ENCODE measurements at regions not wholly inside any gene's neighbourhood (a gene's known extent, or its start where the extent isn't known, plus 50 kb on each side); places are given as distances from the start of the nearest gene placed in this dataset.

DNA sequence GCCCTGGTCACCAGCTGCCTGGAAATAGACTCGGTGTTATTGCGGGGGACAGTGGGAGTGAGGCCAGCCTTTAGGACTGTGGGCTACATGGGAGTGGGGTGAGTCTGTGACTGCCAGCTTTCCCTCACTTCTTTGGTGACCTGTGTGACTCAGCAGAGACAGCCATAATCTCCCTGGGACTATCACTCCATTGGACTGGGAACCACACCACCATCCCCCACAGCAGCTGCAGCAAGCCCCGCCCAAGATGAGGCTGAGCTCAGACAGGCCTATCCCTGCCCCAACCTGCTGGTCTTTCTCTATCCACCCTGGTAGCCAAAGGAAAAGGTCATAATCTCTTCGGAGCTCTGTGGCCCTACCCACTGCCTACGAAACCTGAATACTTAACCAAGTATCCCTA lies 263.2 kb downstream of the FZD1 start:
- ChIA-PET CTCF (no interaction called here), POLR2A (no interaction called here)
- TF ChIP-seq ZBTB10 (tag by site-specific recombination; IDR thresholded peaks at IDR 0.05) (no peak), ZNF76 (tag by site-specific recombination; IDR thresholded peaks at IDR 0.05; ENCODE audit: borderline replicate concordance, low read depth) (no peak), ZBTB8A (tag by site-specific recombination; IDR thresholded peaks at IDR 0.05) (no peak), ZNF785 (tag by site-specific recombination; IDR thresholded peaks at IDR 0.05) (no peak), ZNF248 (tag by site-specific recombination; IDR thresholded peaks at IDR 0.05) (no peak), ZNF621 (tag by site-specific recombination; IDR thresholded peaks at IDR 0.05) (no peak), BCL6B (tag by site-specific recombination; IDR thresholded peaks at IDR 0.05) (no peak), ZNF510 (tag by site-specific recombination; IDR thresholded peaks at IDR 0.05; ENCODE audit: insufficient replicate concordance) (no peak)
- TF ChIP-seq, protein P1, sequence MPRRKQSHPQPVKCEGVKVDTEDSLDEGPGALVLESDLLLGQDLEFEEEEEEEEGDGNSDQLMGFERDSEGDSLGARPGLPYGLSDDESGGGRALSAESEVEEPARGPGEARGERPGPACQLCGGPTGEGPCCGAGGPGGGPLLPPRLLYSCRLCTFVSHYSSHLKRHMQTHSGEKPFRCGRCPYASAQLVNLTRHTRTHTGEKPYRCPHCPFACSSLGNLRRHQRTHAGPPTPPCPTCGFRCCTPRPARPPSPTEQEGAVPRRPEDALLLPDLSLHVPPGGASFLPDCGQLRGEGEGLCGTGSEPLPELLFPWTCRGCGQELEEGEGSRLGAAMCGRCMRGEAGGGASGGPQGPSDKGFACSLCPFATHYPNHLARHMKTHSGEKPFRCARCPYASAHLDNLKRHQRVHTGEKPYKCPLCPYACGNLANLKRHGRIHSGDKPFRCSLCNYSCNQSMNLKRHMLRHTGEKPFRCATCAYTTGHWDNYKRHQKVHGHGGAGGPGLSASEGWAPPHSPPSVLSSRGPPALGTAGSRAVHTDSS (tag by site-specific recombination; IDR thresholded peaks at IDR 0.05), result no peak
- Histone ChIP-seq H3K4me1 (ENCODE audit: control insufficient read depth, insufficient read depth, low read length) (no peaks in the 10 kb centered on the region), H3K36me3 (ENCODE audit: control insufficient read depth in 2 of 2, insufficient read depth in 1 of 2, low read length in 2 of 2) (no peaks in the 10 kb centered on the region), H3K9me3 (ENCODE audit: control insufficient read depth, insufficient read depth, low read depth, low read length) (no peaks in the 10 kb centered on the region), H3K4me3 (ENCODE audit: low read depth, low read length) (no peak overlapping the region), H3K27ac (ENCODE audit: extremely low read depth, low read depth, low read length) (no peak overlapping the region)

DNA sequence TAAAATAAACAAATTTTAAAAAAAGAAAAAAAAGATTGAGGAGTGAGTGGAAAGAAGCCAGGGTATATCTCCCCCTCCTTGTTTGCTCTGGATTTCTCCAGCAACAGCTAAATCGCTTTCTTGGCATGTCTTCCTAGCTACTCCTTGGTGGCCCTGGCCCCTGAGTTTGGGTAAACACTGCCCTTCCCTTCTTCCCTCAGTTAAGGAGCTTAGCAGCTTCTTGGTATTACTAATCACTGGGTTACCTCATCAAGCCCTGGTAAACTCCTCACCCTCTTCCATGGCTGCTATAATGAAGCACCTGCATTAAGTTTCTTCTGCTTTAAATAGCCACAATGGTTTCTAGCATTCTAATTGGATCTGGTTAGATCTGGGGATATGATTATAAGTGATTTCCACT lies 269.8 kb downstream of the FZD1 start:
- no peak for TF ChIP-seq ZNF302 (tag by site-specific recombination; IDR thresholded peaks at IDR 0.05; ENCODE audit: low read depth)
- TF ChIP-seq ZNF670 (tag by site-specific recombination; IDR thresholded peaks at IDR 0.05; ENCODE audit: low read depth), result no peak
- no peak for TF ChIP-seq ZNF76 (tag by site-specific recombination; IDR thresholded peaks at IDR 0.05; ENCODE audit: borderline replicate concordance, low read depth)
- no peak for TF ChIP-seq ZSCAN30 (tag by site-specific recombination; IDR thresholded peaks at IDR 0.05)
- TF ChIP-seq, protein P2, sequence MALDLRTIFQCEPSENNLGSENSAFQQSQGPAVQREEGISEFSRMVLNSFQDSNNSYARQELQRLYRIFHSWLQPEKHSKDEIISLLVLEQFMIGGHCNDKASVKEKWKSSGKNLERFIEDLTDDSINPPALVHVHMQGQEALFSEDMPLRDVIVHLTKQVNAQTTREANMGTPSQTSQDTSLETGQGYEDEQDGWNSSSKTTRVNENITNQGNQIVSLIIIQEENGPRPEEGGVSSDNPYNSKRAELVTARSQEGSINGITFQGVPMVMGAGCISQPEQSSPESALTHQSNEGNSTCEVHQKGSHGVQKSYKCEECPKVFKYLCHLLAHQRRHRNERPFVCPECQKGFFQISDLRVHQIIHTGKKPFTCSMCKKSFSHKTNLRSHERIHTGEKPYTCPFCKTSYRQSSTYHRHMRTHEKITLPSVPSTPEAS (tag by site-specific recombination; IDR thresholded peaks at IDR 0.05), result no peak
- TF ChIP-seq ZNF561 (tag by site-specific recombination; IDR thresholded peaks at IDR 0.05; ENCODE audit: borderline replicate concordance), result no peak
- no peak for TF ChIP-seq ZNF837 (tag by site-specific recombination; IDR thresholded peaks at IDR 0.05)
- no peak for TF ChIP-seq ZNF211 (tag by site-specific recombination; IDR thresholded peaks at IDR 0.05; ENCODE audit: low read depth)
- no peak for TF ChIP-seq ZNF521 (tag by site-specific recombination; IDR thresholded peaks at IDR 0.05)
- no peak for TF ChIP-seq KLF8 (tag by site-specific recombination; IDR thresholded peaks at IDR 0.05)
- no peak for TF ChIP-seq KLF9 (tag by site-specific recombination; IDR thresholded peaks at IDR 0.05; ENCODE audit: low read depth)
- TF ChIP-seq, protein P3, sequence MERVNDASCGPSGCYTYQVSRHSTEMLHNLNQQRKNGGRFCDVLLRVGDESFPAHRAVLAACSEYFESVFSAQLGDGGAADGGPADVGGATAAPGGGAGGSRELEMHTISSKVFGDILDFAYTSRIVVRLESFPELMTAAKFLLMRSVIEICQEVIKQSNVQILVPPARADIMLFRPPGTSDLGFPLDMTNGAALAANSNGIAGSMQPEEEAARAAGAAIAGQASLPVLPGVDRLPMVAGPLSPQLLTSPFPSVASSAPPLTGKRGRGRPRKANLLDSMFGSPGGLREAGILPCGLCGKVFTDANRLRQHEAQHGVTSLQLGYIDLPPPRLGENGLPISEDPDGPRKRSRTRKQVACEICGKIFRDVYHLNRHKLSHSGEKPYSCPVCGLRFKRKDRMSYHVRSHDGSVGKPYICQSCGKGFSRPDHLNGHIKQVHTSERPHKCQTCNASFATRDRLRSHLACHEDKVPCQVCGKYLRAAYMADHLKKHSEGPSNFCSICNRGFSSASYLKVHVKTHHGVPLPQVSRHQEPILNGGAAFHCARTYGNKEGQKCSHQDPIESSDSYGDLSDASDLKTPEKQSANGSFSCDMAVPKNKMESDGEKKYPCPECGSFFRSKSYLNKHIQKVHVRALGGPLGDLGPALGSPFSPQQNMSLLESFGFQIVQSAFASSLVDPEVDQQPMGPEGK (tag by site-specific recombination; IDR thresholded peaks at IDR 0.05), result no peak
- no peak for TF ChIP-seq TRIM28 (IDR thresholded peaks at IDR 0.05; ENCODE audit: borderline replicate concordance, low read length)
- no peak for TF ChIP-seq GLI4 (tag by site-specific recombination; IDR thresholded peaks at IDR 0.05)
- TF ChIP-seq ZNF174 (tag by site-specific recombination; IDR thresholded peaks at IDR 0.05), result no peak
- Histone ChIP-seq H3K4me3 (ENCODE audit: low read depth, low read length) (no peak overlapping the region), H3K4me1 (ENCODE audit: control insufficient read depth, insufficient read depth, low read length) (no peaks in the 10 kb centered on the region), H3K36me3 (ENCODE audit: control insufficient read depth in 2 of 2, insufficient read depth in 1 of 2, low read length in 2 of 2) (no peaks in the 10 kb centered on the region), H3K9me3 (ENCODE audit: control insufficient read depth, insufficient read depth, low read depth, low read length) (no peaks in the 10 kb centered on the region), H3K27ac (ENCODE audit: extremely low read depth, low read depth, low read length) (no peak overlapping the region)
- CTCF ChIA-PET, result no interaction called here
- POLR2A ChIA-PET, result no interaction called here
